ENCODE measurements at regions not wholly inside any gene's neighbourhood (a gene's known extent, or its start where the extent isn't known, plus 50 kb on each side); places are given as distances from the start of the nearest gene placed in this dataset.
A peak's percentile ranks its signal among the peaks of the same experiment; 100 is the strongest.
"Not testable (repeated sequence)": the region's sequence is repeated elsewhere in the genome, so short reads cannot be mapped to it uniquely, and the experiment has no call there.

DNA sequence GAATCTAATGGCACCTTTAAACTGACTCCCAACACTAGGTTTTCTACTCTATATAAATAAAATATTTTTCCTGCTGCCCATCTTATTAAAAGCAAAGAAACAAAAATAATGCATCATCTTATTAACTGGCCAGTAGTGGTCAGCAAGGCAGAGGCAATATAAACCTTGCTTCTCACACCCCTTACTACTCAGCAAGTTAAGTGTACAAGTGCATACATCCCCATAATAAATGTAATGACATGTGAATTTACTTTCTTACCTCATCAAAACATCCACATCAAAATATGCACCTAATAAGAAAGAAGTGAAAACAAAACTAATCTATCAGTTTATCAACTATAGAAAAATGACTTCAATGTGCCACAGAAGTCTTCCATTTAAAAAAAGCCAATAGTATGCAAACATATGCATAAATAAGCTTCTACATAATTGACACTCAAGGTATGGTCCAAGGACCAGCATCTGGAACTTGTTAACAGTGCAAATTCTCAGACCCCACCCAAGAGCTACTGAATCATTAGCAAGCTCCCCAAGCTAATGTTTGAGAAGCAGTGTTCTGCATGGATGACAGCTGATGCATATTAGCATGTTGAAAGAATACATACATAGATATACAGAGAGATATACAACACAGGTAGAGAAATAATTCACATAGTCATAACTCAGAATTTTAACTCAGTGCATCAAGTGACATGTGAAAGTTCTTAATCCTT, 182.7 kb downstream of the C7orf25 start:
- H3K4me3 ChIP-seq (ENCODE audit: low read length) = no peak overlapping the region
- H3K36me3 ChIP-seq (ENCODE audit: insufficient read depth, low read length) = no peaks in the 10 kb centered on the region
- H3K4me1 ChIP-seq (ENCODE audit: insufficient read depth, low read length) = no peaks in the 10 kb centered on the region
- no peaks in the 10 kb centered on the region for H3K27me3 ChIP-seq (ENCODE audit: insufficient read depth, low read length)
- no peak overlapping the region for H2AFZ ChIP-seq (ENCODE audit: low read depth, low read length)
- H3K9me3 ChIP-seq (ENCODE audit: low read length) = no peaks in the 10 kb centered on the region

DNA sequence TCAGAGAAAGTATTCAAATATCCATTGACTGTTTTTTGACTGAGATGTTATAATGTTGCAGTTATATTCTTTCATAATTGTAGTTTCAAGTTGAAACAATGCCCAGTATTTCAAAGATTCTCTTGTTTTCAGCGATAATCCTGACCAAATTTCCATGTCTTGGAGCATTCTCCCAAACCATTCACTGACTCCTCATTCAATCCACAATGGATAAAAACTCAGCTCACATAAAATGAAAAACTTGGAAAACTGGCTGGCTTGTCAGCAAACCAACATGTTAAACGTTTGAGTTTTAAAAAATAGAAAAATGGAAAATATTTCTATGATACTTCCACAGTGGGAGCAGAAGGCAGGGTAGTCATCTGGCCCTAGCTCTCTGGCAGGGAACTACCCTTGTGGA, 184.4 kb downstream of the C7orf25 start:
- H3K27me3 ChIP-seq (ENCODE audit: insufficient read depth, low read length) = no peaks in the 10 kb centered on the region
- no peaks in the 10 kb centered on the region for H3K9me3 ChIP-seq (ENCODE audit: low read length)
- no peak overlapping the region for H2AFZ ChIP-seq (ENCODE audit: low read depth, low read length)

GRCh38 chr7:42726066-42726785, 185.6 kb downstream of the C7orf25 start:
- H2AFZ ChIP-seq (ENCODE audit: low read depth, low read length) = no peak overlapping the region
- H3K4me1 ChIP-seq (ENCODE audit: insufficient read depth, low read length) = peaks cover 7% of the 10 kb centered on the region
- no peaks in the 10 kb centered on the region for H3K27me3 ChIP-seq (ENCODE audit: insufficient read depth, low read length)
- no peaks in the 10 kb centered on the region for H3K9me3 ChIP-seq (ENCODE audit: low read length)
- H3K36me3 ChIP-seq (ENCODE audit: insufficient read depth, low read length) = no peaks in the 10 kb centered on the region
- H3K4me3 ChIP-seq (ENCODE audit: low read length) = no peak overlapping the region

More for the DNA sequence above, 184.4 kb downstream of the C7orf25 start:
- Histone ChIP-seq H3K36me3 (ENCODE audit: insufficient read depth, low read length) (no peaks in the 10 kb centered on the region), H3K4me1 (ENCODE audit: insufficient read depth, low read length) (no peaks in the 10 kb centered on the region), H3K4me3 (ENCODE audit: low read length) (no peak overlapping the region)

- H3K36me3 ChIP-seq (ENCODE audit: insufficient read depth, low read length) = no peaks in the 10 kb centered on the region
- no peaks in the 10 kb centered on the region for H3K9me3 ChIP-seq (ENCODE audit: low read length)
- H2AFZ ChIP-seq (ENCODE audit: low read depth, low read length) = no peak overlapping the region
- no peak overlapping the region for H3K4me3 ChIP-seq (ENCODE audit: low read length)
- H3K4me1 ChIP-seq (ENCODE audit: insufficient read depth, low read length) = peaks cover 17% of the 10 kb centered on the region
- H3K27me3 ChIP-seq (ENCODE audit: insufficient read depth, low read length) = no peaks in the 10 kb centered on the region
Observed at GRCh38 chr7:42722716-42723115, 189.2 kb downstream of the C7orf25 start.

DNA sequence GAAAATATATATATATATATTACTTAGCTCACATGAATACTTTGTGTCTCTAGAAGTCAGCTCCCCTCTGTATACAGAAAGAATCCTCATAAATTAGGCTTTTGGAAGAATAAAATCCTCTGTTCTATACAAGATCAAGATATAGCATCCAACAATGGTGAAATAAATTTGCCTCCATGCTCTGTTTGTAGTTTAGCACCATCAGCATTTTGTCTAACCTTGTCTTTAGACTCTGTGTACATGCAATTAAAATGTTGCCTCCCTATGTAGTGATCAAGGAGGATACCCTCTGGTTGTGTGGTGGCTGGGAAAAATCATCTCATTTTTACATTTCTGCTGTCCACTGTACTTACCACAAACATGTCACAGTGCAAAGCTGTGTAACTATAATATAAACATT, 189.7 kb downstream of the C7orf25 start:
- H2AFZ ChIP-seq (ENCODE audit: low read depth, low read length) = no peak overlapping the region
- peaks cover 17% of the 10 kb centered on the region for H3K4me1 ChIP-seq (ENCODE audit: insufficient read depth, low read length)
- no peaks in the 10 kb centered on the region for H3K27me3 ChIP-seq (ENCODE audit: insufficient read depth, low read length)
- no peaks in the 10 kb centered on the region for H3K36me3 ChIP-seq (ENCODE audit: insufficient read depth, low read length)
- no peaks in the 10 kb centered on the region for H3K9me3 ChIP-seq (ENCODE audit: low read length)
- no peak overlapping the region for H3K4me3 ChIP-seq (ENCODE audit: low read length)

GRCh38 chr7:42720991-42721796, 190.7 kb downstream of the C7orf25 start:
- Histone ChIP-seq H3K9me3 (ENCODE audit: low read length) (no peaks in the 10 kb centered on the region), H3K36me3 (ENCODE audit: insufficient read depth, low read length) (no peaks in the 10 kb centered on the region), H3K4me3 (ENCODE audit: low read length) (peak overlapping the region; percentile 12), H2AFZ (ENCODE audit: low read depth, low read length) (peak overlapping the region; percentile 74), H3K4me1 (ENCODE audit: insufficient read depth, low read length) (peaks cover 17% of the 10 kb centered on the region), H3K27me3 (ENCODE audit: insufficient read depth, low read length) (no peaks in the 10 kb centered on the region)

GRCh38 chr7:42720012-42720411, 191.9 kb downstream of the C7orf25 start:
- Histone ChIP-seq H3K4me3 (ENCODE audit: low read length) (no peak overlapping the region), H2AFZ (ENCODE audit: low read depth, low read length) (no peak overlapping the region)

GRCh38 chr7:42718466-42718865, 193.4 kb downstream of the C7orf25 start:
- H2AFZ ChIP-seq (ENCODE audit: low read depth, low read length); H3K27me3 ChIP-seq (ENCODE audit: insufficient read depth, low read length); H3K36me3 ChIP-seq (ENCODE audit: insufficient read depth, low read length); H3K4me3 ChIP-seq (ENCODE audit: low read length); H3K9me3 ChIP-seq (ENCODE audit: low read length): not testable (repeated sequence)
- H3K4me1 ChIP-seq (ENCODE audit: insufficient read depth, low read length) = peaks cover 17% of the 10 kb centered on the region

More at GRCh38 chr7:42720012-42720411, 191.9 kb downstream of the C7orf25 start:
- Histone ChIP-seq H3K9me3 (ENCODE audit: low read length) (no peaks in the 10 kb centered on the region), H3K27me3 (ENCODE audit: insufficient read depth, low read length) (no peaks in the 10 kb centered on the region), H3K36me3 (ENCODE audit: insufficient read depth, low read length) (no peaks in the 10 kb centered on the region), H3K4me1 (ENCODE audit: insufficient read depth, low read length) (peaks cover 17% of the 10 kb centered on the region)

DNA sequence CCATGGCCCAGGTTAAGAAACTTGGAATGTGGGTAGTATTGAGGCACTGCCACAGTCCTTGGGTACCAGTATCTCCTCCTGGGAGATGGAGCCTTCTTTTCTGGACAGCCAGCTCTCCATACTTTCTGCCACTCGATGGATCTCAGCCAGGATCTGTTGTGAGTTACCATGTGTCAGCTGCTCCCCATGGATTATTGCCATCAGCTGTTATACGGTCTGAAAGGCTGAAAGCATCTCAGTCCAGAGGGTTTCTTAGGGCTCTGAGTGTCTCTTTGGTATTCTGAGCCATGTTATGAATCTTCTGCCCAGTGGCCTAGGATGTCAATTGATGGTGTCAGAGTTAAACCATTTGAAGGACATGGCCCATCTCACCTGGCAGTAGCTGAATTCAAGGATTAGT, 197.5 kb downstream of the C7orf25 start:
- Histone ChIP-seq H3K27me3 (ENCODE audit: insufficient read depth, low read length) (no peaks in the 10 kb centered on the region), H3K9me3 (ENCODE audit: low read length) (peaks cover 4% of the 10 kb centered on the region), H3K36me3 (ENCODE audit: insufficient read depth, low read length) (no peaks in the 10 kb centered on the region), H2AFZ (ENCODE audit: low read depth, low read length) (no peak overlapping the region), H3K4me3 (ENCODE audit: low read length) (no peak overlapping the region), H3K4me1 (ENCODE audit: insufficient read depth, low read length) (no peaks in the 10 kb centered on the region)

DNA sequence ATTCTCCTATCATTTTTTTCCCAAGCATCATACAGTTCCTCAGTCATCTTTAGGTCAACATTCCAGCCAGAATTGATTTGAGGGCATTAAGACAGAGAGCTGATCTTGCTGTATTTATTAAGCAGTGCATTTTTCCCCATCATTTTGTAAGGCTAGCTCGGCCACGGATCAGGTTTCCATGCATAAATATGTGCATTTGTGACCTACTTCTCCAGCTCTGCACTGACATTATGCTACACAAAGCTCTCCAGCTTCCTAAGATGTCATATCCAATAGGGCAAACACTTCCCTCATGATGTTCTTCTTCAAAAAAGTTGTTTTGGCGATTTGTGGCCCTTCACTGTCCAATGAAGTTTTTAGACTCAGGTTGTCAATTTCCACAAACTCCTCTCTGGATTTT, 202.6 kb downstream of the C7orf25 start:
- Histone ChIP-seq H3K9me3 (ENCODE audit: low read length) (peaks cover 4% of the 10 kb centered on the region), H3K27me3 (ENCODE audit: insufficient read depth, low read length) (no peaks in the 10 kb centered on the region), H3K4me1 (ENCODE audit: insufficient read depth, low read length) (no peaks in the 10 kb centered on the region), H2AFZ (ENCODE audit: low read depth, low read length) (no peak overlapping the region), H3K4me3 (ENCODE audit: low read length) (no peak overlapping the region), H3K36me3 (ENCODE audit: insufficient read depth, low read length) (no peaks in the 10 kb centered on the region)

GRCh38 chr7:42704710-42705109, 207.2 kb downstream of the C7orf25 start:
- H3K4me1 ChIP-seq (ENCODE audit: insufficient read depth, low read length) = no peaks in the 10 kb centered on the region
- H3K27me3 ChIP-seq (ENCODE audit: insufficient read depth, low read length) = no peaks in the 10 kb centered on the region

DNA sequence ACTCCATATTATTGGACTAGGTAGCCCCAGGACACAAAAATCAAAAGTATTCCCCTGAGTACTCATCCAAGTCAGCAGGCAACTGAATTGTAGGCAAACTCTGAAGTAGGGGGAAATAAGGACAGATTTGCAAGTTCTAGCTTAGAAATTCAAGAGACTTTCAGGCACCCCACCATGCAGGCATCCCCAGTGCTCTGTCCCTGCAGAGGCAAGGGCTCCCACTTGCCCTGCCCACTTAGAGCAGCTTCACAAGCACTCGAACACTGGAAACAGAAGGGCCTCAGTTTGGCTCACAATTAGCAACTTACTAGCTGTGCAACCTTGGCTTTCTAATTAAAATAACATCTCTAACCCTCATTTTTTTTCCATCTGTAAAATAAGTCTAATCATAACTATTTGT, 209.2 kb downstream of the C7orf25 start:
- H3K4me1 ChIP-seq (ENCODE audit: insufficient read depth, low read length) = no peaks in the 10 kb centered on the region
- H3K4me3 ChIP-seq (ENCODE audit: low read length) = no peak overlapping the region
- H2AFZ ChIP-seq (ENCODE audit: low read depth, low read length) = no peak overlapping the region
- no peaks in the 10 kb centered on the region for H3K9me3 ChIP-seq (ENCODE audit: low read length)
- no peaks in the 10 kb centered on the region for H3K27me3 ChIP-seq (ENCODE audit: insufficient read depth, low read length)
- H3K36me3 ChIP-seq (ENCODE audit: insufficient read depth, low read length) = no peaks in the 10 kb centered on the region

More at GRCh38 chr7:42704710-42705109, 207.2 kb downstream of the C7orf25 start:
- H2AFZ ChIP-seq (ENCODE audit: low read depth, low read length) = no peak overlapping the region
- no peak overlapping the region for H3K4me3 ChIP-seq (ENCODE audit: low read length)
- no peaks in the 10 kb centered on the region for H3K36me3 ChIP-seq (ENCODE audit: insufficient read depth, low read length)
- H3K9me3 ChIP-seq (ENCODE audit: low read length) = no peaks in the 10 kb centered on the region
